ENCODE measurements at regions not wholly inside any gene's neighbourhood (a gene's known extent, or its start where the extent isn't known, plus 50 kb on each side); places are given as distances from the start of the nearest gene placed in this dataset.

- Histone ChIP-seq H3K27ac (ENCODE audit: low read depth in 2 of 2, low read length in 1 of 2) (no peak overlapping the region), H3K9ac (no peak overlapping the region), H3F3A (replicated peaks; ENCODE audit: insufficient read depth) (no peaks in the 10 kb centered on the region), H2AFZ (ENCODE audit: low read depth) (no peak overlapping the region), H4K20me1 (ENCODE audit: insufficient read depth) (no peaks in the 10 kb centered on the region), H3K9me3 (no peaks in the 10 kb centered on the region), H3K9me2 (no peaks in the 10 kb centered on the region), H3K36me3 (replicated peaks in 1 of 2; ENCODE audit: control insufficient read depth in 1 of 2, insufficient read depth in 2 of 2, low read length in 1 of 2) (no peaks in the 10 kb centered on the region), H3K4me1 (ENCODE audit: control insufficient read depth in 1 of 2, insufficient read depth in 2 of 2, low read depth in 1 of 2, low read length in 1 of 2) (peaks cover 0 to 7% of the 10 kb centered on the region in 2 experiments; a peak in 1 of 4 replicates), H3K79me2 (ENCODE audit: insufficient read depth) (no peaks in the 10 kb centered on the region), H3K4me2 (no peak overlapping the region), H3K27me3 (ENCODE audit: insufficient read depth) (no peaks in the 10 kb centered on the region), H3K4me3 (ENCODE audit: low read depth in 2 of 2, low read length in 1 of 2) (no peak overlapping the region)
- no peak for DNase-seq
- ChIA-PET CTCF (no interaction called here), POLR2A (no interaction called here)
- TF ChIP-seq EP300 (IDR thresholded peaks at IDR 0.05; ENCODE audit: borderline replicate concordance in 1 of 2, low read depth in 1 of 2, low read length in 1 of 2) = no peak
- TF ChIP-seq FOSL2 (IDR thresholded peaks at IDR 0.05; ENCODE audit: borderline replicate concordance, low read depth) = peak; percentile 6; the same call in 1 of the 2 replicates
- TF ChIP-seq USF2 (IDR thresholded peaks at IDR 0.05; ENCODE audit: borderline replicate concordance, low read depth, low read length) = no peak
- TF ChIP-seq ZBTB33 (IDR thresholded peaks at IDR 0.05; ENCODE audit: borderline replicate concordance, low read depth) = no peak
- no peak for TF ChIP-seq FOXM1 (IDR thresholded peaks at IDR 0.05; ENCODE audit: low read depth)
- TF ChIP-seq GABPA (IDR thresholded peaks at IDR 0.05; ENCODE audit: low read depth) = no peak
- no peak for TF ChIP-seq CTCF (IDR thresholded peaks at IDR 0.05)
- TF ChIP-seq USF1 (IDR thresholded peaks at IDR 0.05; ENCODE audit: borderline replicate concordance, low read depth) = no peak
- 55% methylated on average over 9 of the region's 11 CpGs for WGBS (ENCODE audit: low lambda C conversion rate)
These were observed 548.5 kb downstream of the CD83 start for GRCh38 chr6:14665827-14666724.

- H4K20me1 ChIP-seq (ENCODE audit: insufficient read depth) = no peaks in the 10 kb centered on the region
- 61% methylated on average over 7 of the region's 7 CpGs for WGBS (ENCODE audit: low lambda C conversion rate)
- TF ChIP-seq CHD2 (IDR thresholded peaks at IDR 0.05; ENCODE audit: low read length, partially characterized antibody) (no peak), TCF12 (IDR thresholded peaks at IDR 0.05) (no peak), JUND (IDR thresholded peaks at IDR 0.05) (no peak), SMC3 (IDR thresholded peaks at IDR 0.05; ENCODE audit: low read depth, low read length) (no peak), USF2 (IDR thresholded peaks at IDR 0.05; ENCODE audit: borderline replicate concordance, low read depth, low read length) (no peak)
- CTCF ChIA-PET = no interaction called here
- no peak overlapping the region for H3K27ac ChIP-seq (ENCODE audit: low read depth in 2 of 2, low read length in 1 of 2)
- no peaks in the 10 kb centered on the region for H3K79me2 ChIP-seq (ENCODE audit: insufficient read depth)
- H3K9me3 ChIP-seq = no peaks in the 10 kb centered on the region
- no peaks in the 10 kb centered on the region for H3K9me2 ChIP-seq
- H3K27me3 ChIP-seq (ENCODE audit: insufficient read depth) = no peaks in the 10 kb centered on the region
- POLR2A ChIA-PET = no interaction called here
- no peak overlapping the region for H3K4me2 ChIP-seq
- no peaks in the 10 kb centered on the region for H3K36me3 ChIP-seq (replicated peaks in 1 of 2; ENCODE audit: control insufficient read depth in 1 of 2, insufficient read depth in 2 of 2, low read length in 1 of 2)
- H2AFZ ChIP-seq (ENCODE audit: low read depth) = no peak overlapping the region
- no peaks in the 10 kb centered on the region for H3F3A ChIP-seq (replicated peaks; ENCODE audit: insufficient read depth)
- no peak for DNase-seq
- H3K4me1 ChIP-seq (ENCODE audit: control insufficient read depth in 1 of 2, insufficient read depth in 2 of 2, low read depth in 1 of 2, low read length in 1 of 2) = no peaks in the 10 kb centered on the region; a peak in 2 of 4 replicates
- no peak overlapping the region for H3K4me3 ChIP-seq (ENCODE audit: low read depth in 2 of 2, low read length in 1 of 2)
- no peak overlapping the region for H3K9ac ChIP-seq
These were observed 553.2 kb downstream of the CD83 start for GRCh38 chr6:14670806-14671205.

All from SK-N-SH (cell line).